Testis (tissue), 2 donors: ENCODE measurements at regions not wholly inside any gene's neighbourhood (a gene's known extent, or its start where the extent isn't known, plus 50 kb on each side); places are given as distances from the start of the nearest gene placed in this dataset.

Source experiments
- POLR2A ChIP-seq: fragments of 450-650 bp; IDR thresholded peaks from one replicate; pipeline ENCODE4 v1.6.1; 2017; ENCODE audit warnings: antibody characterized with exemption, mild to moderate bottlenecking, moderate library complexity
- TF ChIP-seq, protein P1 (sequence below), 3 experiments: fragments of 450-650 bp in 2 of 3; fragments of 200-600 bp in 1 of 3; sonication (generic) in 1 of 3; IDR thresholded peaks; one replicate each; pipeline ENCODE4 v1.5.1; 2016 to 2019; ENCODE audit warnings: antibody characterized with exemption in 3 of 3, mild to moderate bottlenecking in 2 of 3, moderate library complexity in 1 of 3

DNA sequence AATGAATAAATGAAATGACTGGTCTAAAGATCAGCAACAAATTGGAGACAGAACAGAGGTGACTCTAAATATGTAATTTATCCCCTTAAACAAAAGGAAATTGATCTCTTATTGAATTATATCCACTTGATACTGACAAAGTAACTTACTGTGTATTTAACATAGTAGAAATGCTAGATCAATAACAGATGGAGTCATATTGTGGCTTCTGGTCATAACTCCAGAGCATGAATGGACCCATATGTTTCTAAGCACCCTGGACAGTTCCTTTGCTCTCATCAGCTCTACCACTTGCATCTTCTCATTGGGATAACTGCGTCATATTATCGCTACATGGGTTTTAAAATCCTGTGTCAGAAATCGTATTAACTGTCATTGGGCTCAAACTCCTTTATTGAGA is 222.3 kb downstream of the ETS1 start:
- TF ChIP-seq, protein P1, sequence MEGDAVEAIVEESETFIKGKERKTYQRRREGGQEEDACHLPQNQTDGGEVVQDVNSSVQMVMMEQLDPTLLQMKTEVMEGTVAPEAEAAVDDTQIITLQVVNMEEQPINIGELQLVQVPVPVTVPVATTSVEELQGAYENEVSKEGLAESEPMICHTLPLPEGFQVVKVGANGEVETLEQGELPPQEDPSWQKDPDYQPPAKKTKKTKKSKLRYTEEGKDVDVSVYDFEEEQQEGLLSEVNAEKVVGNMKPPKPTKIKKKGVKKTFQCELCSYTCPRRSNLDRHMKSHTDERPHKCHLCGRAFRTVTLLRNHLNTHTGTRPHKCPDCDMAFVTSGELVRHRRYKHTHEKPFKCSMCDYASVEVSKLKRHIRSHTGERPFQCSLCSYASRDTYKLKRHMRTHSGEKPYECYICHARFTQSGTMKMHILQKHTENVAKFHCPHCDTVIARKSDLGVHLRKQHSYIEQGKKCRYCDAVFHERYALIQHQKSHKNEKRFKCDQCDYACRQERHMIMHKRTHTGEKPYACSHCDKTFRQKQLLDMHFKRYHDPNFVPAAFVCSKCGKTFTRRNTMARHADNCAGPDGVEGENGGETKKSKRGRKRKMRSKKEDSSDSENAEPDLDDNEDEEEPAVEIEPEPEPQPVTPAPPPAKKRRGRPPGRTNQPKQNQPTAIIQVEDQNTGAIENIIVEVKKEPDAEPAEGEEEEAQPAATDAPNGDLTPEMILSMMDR (IDR thresholded peaks at IDR 0.05), result no peak
- no peak for TF ChIP-seq POLR2A
